Osteoblast (primary cell): ENCODE measurements at regions not wholly inside any gene's neighbourhood (a gene's known extent, or its start where the extent isn't known, plus 50 kb on each side); places are given as distances from the start of the nearest gene placed in this dataset.

Source experiments
- DNase-seq: peaks from one replicate; pipeline ENCODE4 v3.0.0; 2011; ENCODE audit warnings: low spot score, mixed read lengths; ENCODE audit not compliant: insufficient read length; ENCODE audit errors: missing footprints
- H2AFZ ChIP-seq: 2 replicates; pipeline ENCODE4 v1.6.0; 2011; ENCODE audit warnings: mild to moderate bottlenecking, low read length
- H3K27ac ChIP-seq: 2 replicates; pipeline ENCODE4 v1.5.1; 2011; ENCODE audit warnings: mild to moderate bottlenecking, low read depth, low read length, moderate library complexity
- H3K27me3 ChIP-seq: 2 replicates; pipeline ENCODE4 v1.6.0; 2012; ENCODE audit warnings: mild to moderate bottlenecking, control low read depth, inconsistent platforms, low read length, moderate library complexity; ENCODE audit not compliant: insufficient read depth
- H3K36me3 ChIP-seq: 2 replicates; pipeline ENCODE4 v1.5.1; 2011; ENCODE audit warnings: mild to moderate bottlenecking, low read length, control low read depth, moderate library complexity; ENCODE audit not compliant: insufficient read depth
- H3K4me1 ChIP-seq: 2 replicates; pipeline ENCODE4 v1.5.1; 2011; ENCODE audit warnings: mild to moderate bottlenecking, low read length, control low read depth, moderate library complexity; ENCODE audit not compliant: insufficient read depth
- H3K4me2 ChIP-seq: 2 replicates; pipeline ENCODE4 v1.6.0; 2011; ENCODE audit warnings: mild to moderate bottlenecking, low read length; ENCODE audit not compliant: insufficient read depth
- H3K4me3 ChIP-seq: fragments of 200-600 bp; sonication (generic); 3 replicates; pipeline ENCODE4 v1.5.1; 2012; ENCODE audit warnings: mild to moderate bottlenecking, low read length, inconsistent platforms; ENCODE audit not compliant: insufficient read depth
- H3K79me2 ChIP-seq: 2 replicates; pipeline ENCODE4 v1.6.0; 2012; ENCODE audit warnings: mild to moderate bottlenecking, low read length, control low read depth, inconsistent platforms; ENCODE audit not compliant: insufficient read depth
- H3K9me3 ChIP-seq: 2 replicates; pipeline ENCODE4 v1.5.1; 2011; ENCODE audit warnings: low read depth, low read length, control low read depth
- H4K20me1 ChIP-seq: 2 replicates; pipeline ENCODE4 v1.6.0; 2012; ENCODE audit warnings: mild to moderate bottlenecking, low read length, control low read depth; ENCODE audit not compliant: insufficient read depth
- TF ChIP-seq, protein P1 (sequence below): IDR thresholded peaks from 2 replicates; pipeline ENCODE4 v1.5.1; 2011; ENCODE audit warnings: mild to moderate bottlenecking, low read depth, low read length, moderate library complexity; ENCODE audit errors: extremely low read depth

- no peaks in the 10 kb centered on the region for H3K27me3 ChIP-seq
- no peaks in the 10 kb centered on the region for H3K9me3 ChIP-seq
- TF ChIP-seq, protein P1, sequence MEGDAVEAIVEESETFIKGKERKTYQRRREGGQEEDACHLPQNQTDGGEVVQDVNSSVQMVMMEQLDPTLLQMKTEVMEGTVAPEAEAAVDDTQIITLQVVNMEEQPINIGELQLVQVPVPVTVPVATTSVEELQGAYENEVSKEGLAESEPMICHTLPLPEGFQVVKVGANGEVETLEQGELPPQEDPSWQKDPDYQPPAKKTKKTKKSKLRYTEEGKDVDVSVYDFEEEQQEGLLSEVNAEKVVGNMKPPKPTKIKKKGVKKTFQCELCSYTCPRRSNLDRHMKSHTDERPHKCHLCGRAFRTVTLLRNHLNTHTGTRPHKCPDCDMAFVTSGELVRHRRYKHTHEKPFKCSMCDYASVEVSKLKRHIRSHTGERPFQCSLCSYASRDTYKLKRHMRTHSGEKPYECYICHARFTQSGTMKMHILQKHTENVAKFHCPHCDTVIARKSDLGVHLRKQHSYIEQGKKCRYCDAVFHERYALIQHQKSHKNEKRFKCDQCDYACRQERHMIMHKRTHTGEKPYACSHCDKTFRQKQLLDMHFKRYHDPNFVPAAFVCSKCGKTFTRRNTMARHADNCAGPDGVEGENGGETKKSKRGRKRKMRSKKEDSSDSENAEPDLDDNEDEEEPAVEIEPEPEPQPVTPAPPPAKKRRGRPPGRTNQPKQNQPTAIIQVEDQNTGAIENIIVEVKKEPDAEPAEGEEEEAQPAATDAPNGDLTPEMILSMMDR, result no peak
- DNase-seq, result no peak
- H2AFZ ChIP-seq, result no peak overlapping the region
- H3K4me1 ChIP-seq, result no peaks in the 10 kb centered on the region
- no peaks in the 10 kb centered on the region for H3K79me2 ChIP-seq
- H3K36me3 ChIP-seq, result no peaks in the 10 kb centered on the region
- no peak overlapping the region for H3K27ac ChIP-seq
- H3K4me2 ChIP-seq, result no peak overlapping the region
- H3K4me3 ChIP-seq, result no peak overlapping the region
- no peaks in the 10 kb centered on the region for H4K20me1 ChIP-seq
These were observed 228.7 kb upstream of the MC4R start for GRCh38 chr18:60601249-60601648.

DNA sequence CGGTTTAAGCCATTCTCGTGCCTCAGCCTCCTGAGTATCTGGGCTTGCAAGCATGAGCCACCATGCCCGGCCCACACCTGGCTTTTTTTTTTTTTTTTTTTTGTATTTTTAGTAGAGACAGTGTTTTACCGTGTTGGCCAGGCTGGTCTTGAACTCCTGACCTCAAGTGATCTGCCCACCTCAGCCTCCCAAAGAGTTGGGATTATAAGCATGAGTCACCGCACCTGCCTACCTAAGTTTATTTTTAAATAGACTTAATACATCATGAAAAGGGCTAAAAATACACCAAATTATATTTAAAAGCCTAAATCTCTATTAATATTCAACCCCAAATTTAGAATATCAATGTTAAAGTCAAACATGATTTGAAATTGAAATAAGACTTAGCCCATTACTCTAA lies 250.8 kb upstream of the MC4R start:
- no peaks in the 10 kb centered on the region for H3K4me1 ChIP-seq
- no peak overlapping the region for H3K27ac ChIP-seq
- H3K9me3 ChIP-seq, result no peaks in the 10 kb centered on the region
- H4K20me1 ChIP-seq, result no peaks in the 10 kb centered on the region
- H3K79me2 ChIP-seq, result no peaks in the 10 kb centered on the region
- H3K27me3 ChIP-seq, result no peaks in the 10 kb centered on the region
- no peak overlapping the region for H3K4me2 ChIP-seq
- H3K4me3 ChIP-seq, result no peak overlapping the region
- no peak for DNase-seq
- TF ChIP-seq, protein P1, result no peak
- H3K36me3 ChIP-seq, result no peaks in the 10 kb centered on the region
- no peak overlapping the region for H2AFZ ChIP-seq

GRCh38 chr18:60624207-60624606 lies 251.6 kb upstream of the MC4R start:
- Histone ChIP-seq H2AFZ (no peak overlapping the region), H3K36me3 (no peaks in the 10 kb centered on the region), H3K79me2 (no peaks in the 10 kb centered on the region), H3K4me3 (no peak overlapping the region), H4K20me1 (no peaks in the 10 kb centered on the region), H3K4me1 (no peaks in the 10 kb centered on the region), H3K9me3 (no peaks in the 10 kb centered on the region), H3K4me2 (no peak overlapping the region), H3K27ac (no peak overlapping the region), H3K27me3 (no peaks in the 10 kb centered on the region)
- DNase-seq, result no peak
- TF ChIP-seq, protein P1, result no peak

DNA sequence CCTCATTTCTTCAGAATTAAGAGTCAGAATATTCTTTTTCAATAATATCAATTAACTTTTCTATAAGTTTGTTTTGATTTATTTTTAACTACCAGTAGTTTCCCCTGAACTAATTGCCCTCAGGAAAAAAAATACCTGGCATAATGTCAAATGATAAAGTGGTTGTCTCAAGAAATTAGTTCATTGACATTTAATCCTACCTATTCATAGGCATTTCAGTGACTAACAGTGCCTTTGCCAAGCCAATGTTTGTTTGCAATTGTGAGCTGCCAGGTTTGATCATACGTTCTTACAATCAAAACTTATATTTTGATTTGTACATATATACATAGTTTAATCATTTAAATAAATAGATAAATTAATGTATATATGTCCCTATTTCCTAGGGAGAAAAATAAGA lies 267.3 kb upstream of the MC4R start:
- no peak for DNase-seq
- no peaks in the 10 kb centered on the region for H4K20me1 ChIP-seq
- no peak overlapping the region for H3K27ac ChIP-seq
- H3K4me1 ChIP-seq, result no peaks in the 10 kb centered on the region
- TF ChIP-seq, protein P1, result no peak
- H3K9me3 ChIP-seq, result no peaks in the 10 kb centered on the region
- H3K4me3 ChIP-seq, result no peak overlapping the region
- no peaks in the 10 kb centered on the region for H3K27me3 ChIP-seq
- no peak overlapping the region for H2AFZ ChIP-seq
- H3K36me3 ChIP-seq, result no peaks in the 10 kb centered on the region
- H3K79me2 ChIP-seq, result no peaks in the 10 kb centered on the region
- no peak overlapping the region for H3K4me2 ChIP-seq
